OCI-LY1 (cell line): ENCODE measurements at regions not wholly inside any gene's neighbourhood (a gene's known extent, or its start where the extent isn't known, plus 50 kb on each side); places are given as distances from the start of the nearest gene placed in this dataset.

ENCODE experiments used
- CTCF ChIP-seq: fragments of 200-600 bp; sonication (generic), shearing (Covaris generic); IDR thresholded peaks from 2 replicates; pipeline ENCODE4 v1.5.1; 2017; ENCODE audit warnings: mild to moderate bottlenecking, antibody characterized with exemption, low read length, moderate library complexity, mixed read lengths
- EZH2 ChIP-seq: fragments of 200-600 bp; sonication (generic), shearing (Covaris generic); IDR thresholded peaks from 2 replicates; pipeline ENCODE4 v1.8.0; 2017; ENCODE audit warnings: borderline replicate concordance, mixed run types, mild to moderate bottlenecking, antibody characterized with exemption, low read length, moderate library complexity, mixed read lengths

GRCh38 chr5:28770307-28770706 is 1731.9 kb upstream of the CDH9 start:
- no peak for TF ChIP-seq CTCF
- TF ChIP-seq EZH2, result no peak
